CD4-positive, alpha-beta T cell treated with Interleukin-1 beta for 1 hour (primary cell): ENCODE measurements at regions not wholly inside any gene's neighbourhood (a gene's known extent, or its start where the extent isn't known, plus 50 kb on each side); places are given as distances from the start of the nearest gene placed in this dataset.
"Not testable (repeated sequence)": the region's sequence is repeated elsewhere in the genome, so short reads cannot be mapped to it uniquely, and the experiment has no call there.

Experiments used
- DNase-seq, 2 donors: peaks; one replicate each; pipeline ENCODE4 v3.0.0-alpha.2; 2020 to 2022

- DNase-seq, result no peak
Observed at GRCh38 chr4:79739912-79740311, 331.9 kb upstream of the GK2 start.

GRCh38 chr4:79723507-79723906 is 315.5 kb upstream of the GK2 start:
- DNase-seq, result no peak

GRCh38 chr4:79700356-79700755 is 292.3 kb upstream of the GK2 start:
- DNase-seq, result no peak

- DNase-seq, result no peak
Observed at GRCh38 chr4:79697444-79697843, 289.4 kb upstream of the GK2 start.

- DNase-seq, result not testable (repeated sequence)
Observed at GRCh38 chr4:79696534-79696933, 288.5 kb upstream of the GK2 start.

- no peak for DNase-seq
Observed at GRCh38 chr4:79695848-79696247, 287.8 kb upstream of the GK2 start.

- no peak for DNase-seq
Observed at GRCh38 chr4:79689740-79690139, 281.7 kb upstream of the GK2 start.

- DNase-seq, result no peak
Observed at GRCh38 chr4:79688691-79689090, 280.7 kb upstream of the GK2 start.

GRCh38 chr4:79687006-79687405 is 279.0 kb upstream of the GK2 start:
- DNase-seq, result no peak

GRCh38 chr4:79685542-79685941 is 277.5 kb upstream of the GK2 start:
- DNase-seq, result no peak

- DNase-seq, result no peak
Observed at GRCh38 chr4:79684516-79684915, 276.5 kb upstream of the GK2 start.

GRCh38 chr4:79682801-79683530 is 274.9 kb upstream of the GK2 start:
- no peak for DNase-seq

GRCh38 chr4:79682161-79682560 is 274.1 kb upstream of the GK2 start:
- DNase-seq, result no peak

- DNase-seq, result no peak
Observed at GRCh38 chr4:79679859-79680258, 271.8 kb upstream of the GK2 start.

GRCh38 chr4:79678472-79679202 is 270.6 kb upstream of the GK2 start:
- DNase-seq, result no peak

GRCh38 chr4:79676705-79677104 is 268.7 kb upstream of the GK2 start:
- no peak for DNase-seq

GRCh38 chr4:79674906-79675305 is 266.9 kb upstream of the GK2 start:
- not testable (repeated sequence) for DNase-seq

GRCh38 chr4:79673898-79674297 is 265.9 kb upstream of the GK2 start:
- DNase-seq, result no peak

GRCh38 chr4:79673377-79673776 is 265.3 kb upstream of the GK2 start:
- DNase-seq, result no peak

GRCh38 chr4:79666875-79667274 is 258.8 kb upstream of the GK2 start:
- no peak for DNase-seq

- DNase-seq, result no peak
Observed at GRCh38 chr4:79666112-79666511, 258.1 kb upstream of the GK2 start.

GRCh38 chr4:79663865-79664264 is 255.8 kb upstream of the GK2 start:
- no peak for DNase-seq

GRCh38 chr4:79663141-79663540 is 255.1 kb upstream of the GK2 start:
- DNase-seq, result no peak

GRCh38 chr4:79662651-79663050 is 254.6 kb upstream of the GK2 start:
- no peak for DNase-seq

- DNase-seq, result no peak
Observed at GRCh38 chr4:79661196-79661595, 253.2 kb upstream of the GK2 start.
